ENCODE measurements at regions not wholly inside any gene's neighbourhood (a gene's known extent, or its start where the extent isn't known, plus 50 kb on each side); places are given as distances from the start of the nearest gene placed in this dataset.
"Not testable (repeated sequence)": the region's sequence is repeated elsewhere in the genome, so short reads cannot be mapped to it uniquely, and the experiment has no call there.

GRCh38 chr14:105731221-105731985 lies 205.0 kb downstream of the TMEM121 start:
- H3K9me3 ChIP-seq (ENCODE audit: control insufficient read depth, low read length); H3K4me3 ChIP-seq (ENCODE audit: low read length); H3K9ac ChIP-seq (ENCODE audit: low read length); H3K36me3 ChIP-seq (ENCODE audit: control insufficient read depth, insufficient read depth, low read length); H3K27me3 ChIP-seq (ENCODE audit: control insufficient read depth, insufficient read depth, low read length); H3K4me1 ChIP-seq (ENCODE audit: control insufficient read depth, insufficient read depth, low read length): not testable (repeated sequence)

GRCh38 chr14:105733081-105734065 lies 207.0 kb downstream of the TMEM121 start:
- no peak overlapping the region for H3K9ac ChIP-seq (ENCODE audit: low read length)
- H3K4me3 ChIP-seq (ENCODE audit: low read length) = no peak overlapping the region
- H3K36me3 ChIP-seq (ENCODE audit: control insufficient read depth, insufficient read depth, low read length) = no peaks in the 10 kb centered on the region
- H3K4me1 ChIP-seq (ENCODE audit: control insufficient read depth, insufficient read depth, low read length) = no peaks in the 10 kb centered on the region
- no peaks in the 10 kb centered on the region for H3K27me3 ChIP-seq (ENCODE audit: control insufficient read depth, insufficient read depth, low read length)
- H3K9me3 ChIP-seq (ENCODE audit: control insufficient read depth, low read length) = no peaks in the 10 kb centered on the region

DNA sequence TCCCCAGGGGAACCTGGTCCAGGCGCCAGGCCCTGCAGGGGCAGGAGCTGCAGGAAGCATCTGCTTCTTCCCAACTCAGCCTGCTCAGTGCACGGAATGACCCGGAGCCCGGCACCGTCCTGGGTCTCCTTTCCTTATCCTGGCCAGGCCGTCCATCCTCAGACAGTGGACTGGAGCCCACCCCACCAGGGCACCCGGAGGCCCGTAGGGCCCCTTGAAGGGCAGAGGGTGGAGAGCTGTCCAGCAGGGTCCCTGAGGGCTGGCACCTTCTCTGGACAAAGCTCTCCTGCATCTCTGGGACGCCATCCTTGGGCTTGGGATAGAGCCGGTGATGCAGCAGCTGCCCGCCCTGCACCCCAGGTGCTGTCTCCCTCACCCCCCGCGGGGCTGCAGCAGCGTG lies 207.9 kb downstream of the TMEM121 start:
- not testable (repeated sequence) for H3K4me1 ChIP-seq (ENCODE audit: control insufficient read depth, insufficient read depth, low read length); H3K4me3 ChIP-seq (ENCODE audit: low read length); H3K9me3 ChIP-seq (ENCODE audit: control insufficient read depth, low read length); H3K27me3 ChIP-seq (ENCODE audit: control insufficient read depth, insufficient read depth, low read length); H3K9ac ChIP-seq (ENCODE audit: low read length); H3K36me3 ChIP-seq (ENCODE audit: control insufficient read depth, insufficient read depth, low read length)

DNA sequence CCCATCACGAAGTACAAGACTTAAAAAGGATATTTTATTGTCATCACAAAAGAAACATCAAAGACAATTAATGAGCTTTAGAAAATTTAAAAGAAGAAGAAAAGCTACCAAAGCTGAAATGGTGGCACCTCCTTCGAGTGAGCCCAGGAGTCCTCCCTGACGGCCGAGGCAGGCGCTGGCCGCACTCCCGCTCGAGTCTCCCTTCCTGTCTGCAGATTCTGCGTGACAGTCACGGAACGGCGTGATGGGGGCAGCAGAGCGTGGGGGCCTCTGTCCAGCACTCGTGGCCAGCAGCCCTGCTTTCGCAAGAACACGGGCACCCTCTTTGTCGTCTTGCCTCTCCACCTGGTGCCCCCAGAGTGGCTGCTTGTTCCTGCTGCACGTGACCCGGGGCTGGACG lies 209.9 kb downstream of the TMEM121 start:
- H3K36me3 ChIP-seq (ENCODE audit: control insufficient read depth, insufficient read depth, low read length); H3K9me3 ChIP-seq (ENCODE audit: control insufficient read depth, low read length); H3K4me3 ChIP-seq (ENCODE audit: low read length); H3K27me3 ChIP-seq (ENCODE audit: control insufficient read depth, insufficient read depth, low read length); H3K4me1 ChIP-seq (ENCODE audit: control insufficient read depth, insufficient read depth, low read length); H3K9ac ChIP-seq (ENCODE audit: low read length): not testable (repeated sequence)

GRCh38 chr14:105737504-105738246 lies 211.3 kb downstream of the TMEM121 start:
- Histone ChIP-seq H3K4me3 (ENCODE audit: low read length) (no peak overlapping the region), H3K27me3 (ENCODE audit: control insufficient read depth, insufficient read depth, low read length) (no peaks in the 10 kb centered on the region), H3K9me3 (ENCODE audit: control insufficient read depth, low read length) (no peaks in the 10 kb centered on the region), H3K9ac (ENCODE audit: low read length) (no peak overlapping the region), H3K4me1 (ENCODE audit: control insufficient read depth, insufficient read depth, low read length) (no peaks in the 10 kb centered on the region), H3K36me3 (ENCODE audit: control insufficient read depth, insufficient read depth, low read length) (no peaks in the 10 kb centered on the region)

- Histone ChIP-seq H3K9ac (ENCODE audit: low read length) (no peak overlapping the region), H3K36me3 (ENCODE audit: control insufficient read depth, insufficient read depth, low read length) (no peaks in the 10 kb centered on the region), H3K27me3 (ENCODE audit: control insufficient read depth, insufficient read depth, low read length) (no peaks in the 10 kb centered on the region), H3K4me3 (ENCODE audit: low read length) (no peak overlapping the region), H3K4me1 (ENCODE audit: control insufficient read depth, insufficient read depth, low read length) (no peaks in the 10 kb centered on the region), H3K9me3 (ENCODE audit: control insufficient read depth, low read length) (no peaks in the 10 kb centered on the region)
These were observed 212.3 kb downstream of the TMEM121 start for GRCh38 chr14:105738638-105739037.

- Histone ChIP-seq H3K36me3 (ENCODE audit: control insufficient read depth, insufficient read depth, low read length) (no peaks in the 10 kb centered on the region), H3K9me3 (ENCODE audit: control insufficient read depth, low read length) (no peaks in the 10 kb centered on the region), H3K27me3 (ENCODE audit: control insufficient read depth, insufficient read depth, low read length) (no peaks in the 10 kb centered on the region), H3K4me1 (ENCODE audit: control insufficient read depth, insufficient read depth, low read length) (no peaks in the 10 kb centered on the region), H3K4me3 (ENCODE audit: low read length) (no peak overlapping the region), H3K9ac (ENCODE audit: low read length) (no peak overlapping the region)
These were observed 213.1 kb downstream of the TMEM121 start for GRCh38 chr14:105739331-105740102.

DNA sequence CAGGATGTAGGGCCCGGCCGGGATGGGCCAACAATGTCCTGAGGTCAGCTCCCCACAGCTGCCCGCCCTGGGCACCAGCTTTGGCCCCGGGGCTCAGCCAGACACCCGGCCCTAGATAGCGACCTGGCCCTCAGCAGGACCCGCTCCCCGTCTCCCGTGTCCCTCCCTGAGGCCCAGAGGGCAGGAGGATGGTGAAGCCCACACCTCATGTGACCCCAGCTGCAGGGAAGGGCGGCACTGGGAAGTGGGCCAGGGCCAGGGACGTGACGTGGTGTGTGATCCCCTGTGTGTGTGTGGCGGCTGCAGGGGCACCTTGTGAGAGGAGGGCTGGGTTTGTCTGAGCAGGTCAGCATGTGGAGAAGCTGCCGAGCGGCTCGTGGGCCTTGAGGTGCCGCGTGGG lies 213.9 kb downstream of the TMEM121 start:
- not testable (repeated sequence) for H3K4me1 ChIP-seq (ENCODE audit: control insufficient read depth, insufficient read depth, low read length); H3K27me3 ChIP-seq (ENCODE audit: control insufficient read depth, insufficient read depth, low read length); H3K9ac ChIP-seq (ENCODE audit: low read length); H3K36me3 ChIP-seq (ENCODE audit: control insufficient read depth, insufficient read depth, low read length); H3K4me3 ChIP-seq (ENCODE audit: low read length); H3K9me3 ChIP-seq (ENCODE audit: control insufficient read depth, low read length)

GRCh38 chr14:105740961-105741360 lies 214.6 kb downstream of the TMEM121 start:
- H3K36me3 ChIP-seq (ENCODE audit: control insufficient read depth, insufficient read depth, low read length); H3K27me3 ChIP-seq (ENCODE audit: control insufficient read depth, insufficient read depth, low read length); H3K9me3 ChIP-seq (ENCODE audit: control insufficient read depth, low read length); H3K4me3 ChIP-seq (ENCODE audit: low read length); H3K9ac ChIP-seq (ENCODE audit: low read length); H3K4me1 ChIP-seq (ENCODE audit: control insufficient read depth, insufficient read depth, low read length): not testable (repeated sequence)

GRCh38 chr14:105741707-105742530 lies 215.5 kb downstream of the TMEM121 start:
- not testable (repeated sequence) for H3K9me3 ChIP-seq (ENCODE audit: control insufficient read depth, low read length); H3K4me3 ChIP-seq (ENCODE audit: low read length); H3K4me1 ChIP-seq (ENCODE audit: control insufficient read depth, insufficient read depth, low read length); H3K36me3 ChIP-seq (ENCODE audit: control insufficient read depth, insufficient read depth, low read length); H3K27me3 ChIP-seq (ENCODE audit: control insufficient read depth, insufficient read depth, low read length); H3K9ac ChIP-seq (ENCODE audit: low read length)

DNA sequence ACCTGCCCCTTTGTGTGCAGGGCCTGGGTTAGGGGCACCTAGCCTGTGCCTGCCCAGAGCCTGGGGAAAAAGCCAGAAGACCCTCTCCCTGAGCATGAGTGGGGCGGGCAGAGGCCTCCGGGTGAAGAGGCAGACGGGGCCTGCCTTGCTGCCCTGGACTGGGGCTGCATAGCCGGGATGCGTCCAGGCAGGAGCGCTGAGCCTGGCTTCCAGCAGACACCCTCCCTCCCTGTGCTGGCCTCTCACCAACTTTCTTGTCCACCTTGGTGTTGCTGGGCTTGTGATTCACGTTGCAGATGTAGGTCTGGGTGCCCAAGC lies 216.1 kb downstream of the TMEM121 start:
- Histone ChIP-seq H3K4me1 (ENCODE audit: control insufficient read depth, insufficient read depth, low read length) (no peaks in the 10 kb centered on the region), H3K36me3 (ENCODE audit: control insufficient read depth, insufficient read depth, low read length) (no peaks in the 10 kb centered on the region), H3K9me3 (ENCODE audit: control insufficient read depth, low read length) (no peaks in the 10 kb centered on the region), H3K27me3 (ENCODE audit: control insufficient read depth, insufficient read depth, low read length) (no peaks in the 10 kb centered on the region), H3K9ac (ENCODE audit: low read length) (no peak overlapping the region), H3K4me3 (ENCODE audit: low read length) (no peak overlapping the region)
